ENCODE measurements at regions not wholly inside any gene's neighbourhood (a gene's known extent, or its start where the extent isn't known, plus 50 kb on each side); places are given as distances from the start of the nearest gene placed in this dataset.

DNA sequence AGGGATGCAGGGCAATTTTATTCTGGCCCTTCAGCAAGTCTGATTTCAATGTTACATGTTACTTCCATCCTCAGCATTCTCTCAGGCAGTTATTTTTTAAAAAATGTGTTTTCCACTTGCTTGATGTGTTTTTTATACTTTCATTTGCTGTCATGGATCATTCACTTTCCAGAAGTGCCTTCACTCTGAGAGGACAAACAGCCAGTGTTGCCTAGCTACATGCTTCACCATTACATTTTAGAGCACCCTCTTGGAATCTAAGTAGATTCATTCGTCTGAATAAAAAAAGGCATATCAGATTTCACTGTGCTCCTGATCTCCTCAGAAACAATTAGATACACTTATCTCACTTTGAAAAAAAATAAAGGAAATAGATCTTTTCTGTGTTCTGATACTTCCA lies 93.6 kb upstream of the POU1F1 start:
- TF ChIP-seq, protein P1, sequence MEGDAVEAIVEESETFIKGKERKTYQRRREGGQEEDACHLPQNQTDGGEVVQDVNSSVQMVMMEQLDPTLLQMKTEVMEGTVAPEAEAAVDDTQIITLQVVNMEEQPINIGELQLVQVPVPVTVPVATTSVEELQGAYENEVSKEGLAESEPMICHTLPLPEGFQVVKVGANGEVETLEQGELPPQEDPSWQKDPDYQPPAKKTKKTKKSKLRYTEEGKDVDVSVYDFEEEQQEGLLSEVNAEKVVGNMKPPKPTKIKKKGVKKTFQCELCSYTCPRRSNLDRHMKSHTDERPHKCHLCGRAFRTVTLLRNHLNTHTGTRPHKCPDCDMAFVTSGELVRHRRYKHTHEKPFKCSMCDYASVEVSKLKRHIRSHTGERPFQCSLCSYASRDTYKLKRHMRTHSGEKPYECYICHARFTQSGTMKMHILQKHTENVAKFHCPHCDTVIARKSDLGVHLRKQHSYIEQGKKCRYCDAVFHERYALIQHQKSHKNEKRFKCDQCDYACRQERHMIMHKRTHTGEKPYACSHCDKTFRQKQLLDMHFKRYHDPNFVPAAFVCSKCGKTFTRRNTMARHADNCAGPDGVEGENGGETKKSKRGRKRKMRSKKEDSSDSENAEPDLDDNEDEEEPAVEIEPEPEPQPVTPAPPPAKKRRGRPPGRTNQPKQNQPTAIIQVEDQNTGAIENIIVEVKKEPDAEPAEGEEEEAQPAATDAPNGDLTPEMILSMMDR (IDR thresholded peaks at IDR 0.05; ENCODE audit: extremely low read depth, low read depth, low read length) = no peak
- no peak overlapping the region for H3K4me2 ChIP-seq (ENCODE audit: insufficient read depth, low read length)

DNA sequence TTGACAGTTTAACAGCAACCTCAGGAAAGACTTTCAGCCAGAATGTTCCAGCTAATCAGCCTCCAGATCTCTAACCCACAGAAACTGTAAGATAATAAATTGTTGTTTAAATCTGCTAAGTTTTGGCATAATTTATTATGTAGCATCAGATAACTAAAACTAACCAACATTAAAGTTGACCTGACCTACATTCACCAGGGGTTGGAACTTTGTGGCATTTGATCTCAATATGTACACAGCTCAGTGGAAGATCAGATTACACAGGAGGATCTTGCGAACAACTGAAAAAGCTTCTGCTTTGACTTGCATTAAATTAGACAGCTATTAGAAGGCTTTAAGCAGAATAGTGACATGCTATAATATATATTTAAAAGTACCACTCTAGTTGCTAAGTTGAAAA lies 91.4 kb upstream of the POU1F1 start:
- H3K4me1 ChIP-seq (ENCODE audit: insufficient read depth, low read length) = no peaks in the 10 kb centered on the region
- H3K79me2 ChIP-seq (ENCODE audit: insufficient read depth, low read length) = no peaks in the 10 kb centered on the region
- no peak for DNase-seq (ENCODE audit: insufficient read length, low spot score, missing footprints)
- H3K4me3 ChIP-seq (ENCODE audit: insufficient read depth, low read length) = no peak overlapping the region
- no peak overlapping the region for H3K27ac ChIP-seq (ENCODE audit: low read depth, low read length)
- H3K36me3 ChIP-seq (ENCODE audit: insufficient read depth, low read length) = no peaks in the 10 kb centered on the region
- H4K20me1 ChIP-seq (ENCODE audit: insufficient read depth, low read length) = no peaks in the 10 kb centered on the region
- no peaks in the 10 kb centered on the region for H3K27me3 ChIP-seq (ENCODE audit: insufficient read depth, low read length)
- H3K9me3 ChIP-seq (ENCODE audit: low read depth, low read length) = no peaks in the 10 kb centered on the region
- H2AFZ ChIP-seq (ENCODE audit: low read length) = no peak overlapping the region
- H3K4me2 ChIP-seq (ENCODE audit: insufficient read depth, low read length) = no peak overlapping the region
- TF ChIP-seq, protein P1 (IDR thresholded peaks at IDR 0.05; ENCODE audit: extremely low read depth, low read depth, low read length) = no peak

More for the DNA sequence above, 93.6 kb upstream of the POU1F1 start:
- H4K20me1 ChIP-seq (ENCODE audit: insufficient read depth, low read length) = no peaks in the 10 kb centered on the region
- no peaks in the 10 kb centered on the region for H3K9me3 ChIP-seq (ENCODE audit: low read depth, low read length)
- no peak overlapping the region for H3K4me3 ChIP-seq (ENCODE audit: insufficient read depth, low read length)
- H3K36me3 ChIP-seq (ENCODE audit: insufficient read depth, low read length) = no peaks in the 10 kb centered on the region
- H3K27ac ChIP-seq (ENCODE audit: low read depth, low read length) = no peak overlapping the region
- no peaks in the 10 kb centered on the region for H3K4me1 ChIP-seq (ENCODE audit: insufficient read depth, low read length)
- H3K27me3 ChIP-seq (ENCODE audit: insufficient read depth, low read length) = no peaks in the 10 kb centered on the region
- no peak for DNase-seq (ENCODE audit: insufficient read length, low spot score, missing footprints)
- H3K79me2 ChIP-seq (ENCODE audit: insufficient read depth, low read length) = no peaks in the 10 kb centered on the region
- H2AFZ ChIP-seq (ENCODE audit: low read length) = no peak overlapping the region

DNA sequence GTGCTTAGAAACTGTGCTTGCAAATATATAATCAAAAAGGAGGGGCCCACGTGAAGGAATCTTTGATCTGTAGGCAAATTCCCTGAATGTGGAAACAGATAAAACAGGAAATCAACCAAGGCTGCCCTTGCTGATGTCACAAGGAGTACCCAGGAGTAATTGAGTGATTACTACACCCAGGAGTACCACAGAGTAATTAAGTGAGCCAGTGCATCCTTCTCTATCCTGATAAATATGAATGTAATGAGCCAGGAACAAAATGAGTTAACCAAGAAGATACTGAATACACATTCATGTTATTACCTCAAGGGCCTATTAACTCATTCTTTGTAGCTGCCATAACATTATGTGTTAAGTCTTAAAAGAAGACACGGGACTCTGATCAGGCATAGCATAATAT lies 87.3 kb upstream of the POU1F1 start:
- H3K4me1 ChIP-seq (ENCODE audit: insufficient read depth, low read length) = no peaks in the 10 kb centered on the region
- TF ChIP-seq, protein P1 (IDR thresholded peaks at IDR 0.05; ENCODE audit: extremely low read depth, low read depth, low read length) = no peak
- no peaks in the 10 kb centered on the region for H3K36me3 ChIP-seq (ENCODE audit: insufficient read depth, low read length)
- no peaks in the 10 kb centered on the region for H3K27me3 ChIP-seq (ENCODE audit: insufficient read depth, low read length)
- no peak for DNase-seq (ENCODE audit: insufficient read length, low spot score, missing footprints)
- H3K79me2 ChIP-seq (ENCODE audit: insufficient read depth, low read length) = no peaks in the 10 kb centered on the region
- H3K27ac ChIP-seq (ENCODE audit: low read depth, low read length) = no peak overlapping the region
- H3K4me2 ChIP-seq (ENCODE audit: insufficient read depth, low read length) = no peak overlapping the region
- H2AFZ ChIP-seq (ENCODE audit: low read length) = no peak overlapping the region
- H3K4me3 ChIP-seq (ENCODE audit: insufficient read depth, low read length) = no peak overlapping the region
- no peaks in the 10 kb centered on the region for H4K20me1 ChIP-seq (ENCODE audit: insufficient read depth, low read length)
- no peaks in the 10 kb centered on the region for H3K9me3 ChIP-seq (ENCODE audit: low read depth, low read length)

DNA sequence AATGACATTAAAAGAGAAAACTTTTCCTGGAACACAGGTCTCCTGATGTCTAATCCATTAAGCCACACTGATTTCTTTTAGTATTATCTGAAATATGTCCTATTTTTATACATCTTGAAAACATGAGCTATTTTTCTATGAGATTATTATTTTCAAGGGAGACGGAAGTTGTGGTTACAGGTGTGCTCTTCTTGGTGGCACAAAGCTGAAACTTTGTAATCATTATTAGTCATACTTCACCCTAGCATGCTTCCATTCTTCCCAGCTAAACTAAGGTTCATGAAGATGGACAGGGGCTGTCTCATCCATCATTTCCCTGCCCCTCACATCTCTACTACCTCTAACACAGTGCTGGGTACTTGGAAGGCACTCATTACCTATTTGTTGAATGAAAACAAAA lies 85.6 kb upstream of the POU1F1 start:
- no peaks in the 10 kb centered on the region for H3K27me3 ChIP-seq (ENCODE audit: insufficient read depth, low read length)
- no peak overlapping the region for H2AFZ ChIP-seq (ENCODE audit: low read length)
- H3K36me3 ChIP-seq (ENCODE audit: insufficient read depth, low read length) = no peaks in the 10 kb centered on the region
- no peak overlapping the region for H3K27ac ChIP-seq (ENCODE audit: low read depth, low read length)
- H3K4me3 ChIP-seq (ENCODE audit: insufficient read depth, low read length) = no peak overlapping the region
- H3K79me2 ChIP-seq (ENCODE audit: insufficient read depth, low read length) = no peaks in the 10 kb centered on the region
- H3K9me3 ChIP-seq (ENCODE audit: low read depth, low read length) = no peaks in the 10 kb centered on the region
- H4K20me1 ChIP-seq (ENCODE audit: insufficient read depth, low read length) = no peaks in the 10 kb centered on the region
- peaks cover 5% of the 10 kb centered on the region for H3K4me1 ChIP-seq (ENCODE audit: insufficient read depth, low read length)
- H3K4me2 ChIP-seq (ENCODE audit: insufficient read depth, low read length) = no peak overlapping the region
- TF ChIP-seq, protein P1 (IDR thresholded peaks at IDR 0.05; ENCODE audit: extremely low read depth, low read depth, low read length) = no peak
- DNase-seq (ENCODE audit: insufficient read length, low spot score, missing footprints) = no peak

Data from osteoblast (primary cell).